ENCODE measurements at regions not wholly inside any gene's neighbourhood (a gene's known extent, or its start where the extent isn't known, plus 50 kb on each side); places are given as distances from the start of the nearest gene placed in this dataset.

- no peaks in the 10 kb centered on the region for H3K9me3 ChIP-seq
- no peaks in the 10 kb centered on the region for H3K4me1 ChIP-seq
- intact Hi-C loops (cut with DNase I) = no loop called here
- no peak overlapping the region for H3K4me3 ChIP-seq
- H3K27ac ChIP-seq = no peak overlapping the region
- ATAC-seq (no peak), DNase-seq (no peak)
- H3K27me3 ChIP-seq = peaks cover 0 to 7% (median 0%) of the 10 kb centered on the region in 9 donors
- 68 to 71% (median 70%) methylated on average over 2 of the region's 2 CpGs for WGBS, 4 donors
- H3K36me3 ChIP-seq = no peaks in the 10 kb centered on the region
- TF ChIP-seq, protein P1, sequence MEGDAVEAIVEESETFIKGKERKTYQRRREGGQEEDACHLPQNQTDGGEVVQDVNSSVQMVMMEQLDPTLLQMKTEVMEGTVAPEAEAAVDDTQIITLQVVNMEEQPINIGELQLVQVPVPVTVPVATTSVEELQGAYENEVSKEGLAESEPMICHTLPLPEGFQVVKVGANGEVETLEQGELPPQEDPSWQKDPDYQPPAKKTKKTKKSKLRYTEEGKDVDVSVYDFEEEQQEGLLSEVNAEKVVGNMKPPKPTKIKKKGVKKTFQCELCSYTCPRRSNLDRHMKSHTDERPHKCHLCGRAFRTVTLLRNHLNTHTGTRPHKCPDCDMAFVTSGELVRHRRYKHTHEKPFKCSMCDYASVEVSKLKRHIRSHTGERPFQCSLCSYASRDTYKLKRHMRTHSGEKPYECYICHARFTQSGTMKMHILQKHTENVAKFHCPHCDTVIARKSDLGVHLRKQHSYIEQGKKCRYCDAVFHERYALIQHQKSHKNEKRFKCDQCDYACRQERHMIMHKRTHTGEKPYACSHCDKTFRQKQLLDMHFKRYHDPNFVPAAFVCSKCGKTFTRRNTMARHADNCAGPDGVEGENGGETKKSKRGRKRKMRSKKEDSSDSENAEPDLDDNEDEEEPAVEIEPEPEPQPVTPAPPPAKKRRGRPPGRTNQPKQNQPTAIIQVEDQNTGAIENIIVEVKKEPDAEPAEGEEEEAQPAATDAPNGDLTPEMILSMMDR (IDR thresholded peaks at IDR 0.05) = no peak
- TF ChIP-seq POLR2A (IDR thresholded peaks at IDR 0.05) = no peak
Observed at GRCh38 chr2:175620106-175620505, 382.0 kb downstream of the LNPK start.

GRCh38 chr2:175619179-175620045 is 382.7 kb downstream of the LNPK start:
- TF ChIP-seq, protein P1 (IDR thresholded peaks at IDR 0.05) = no peak
- TF ChIP-seq POLR2A (IDR thresholded peaks at IDR 0.05) = no peak
- H3K27me3 ChIP-seq = peaks cover 0 to 7% (median 0%) of the 10 kb centered on the region in 9 donors
- H3K4me3 ChIP-seq = no peak overlapping the region
- no peaks in the 10 kb centered on the region for H3K9me3 ChIP-seq
- no peaks in the 10 kb centered on the region for H3K36me3 ChIP-seq
- intact Hi-C loops (cut with DNase I) = no loop called here
- no peak overlapping the region for H3K27ac ChIP-seq
- ATAC-seq (no peak), DNase-seq (no peak)
- WGBS, 4 donors = 67 to 83% (median 76%) methylated on average over 2 of the region's 2 CpGs
- no peaks in the 10 kb centered on the region for H3K4me1 ChIP-seq

- TF ChIP-seq POLR2A (IDR thresholded peaks at IDR 0.05) = no peak
- TF ChIP-seq, protein P1 (IDR thresholded peaks at IDR 0.05) = no peak
- intact Hi-C loops (cut with DNase I) = no loop called here
- Histone ChIP-seq H3K4me3 (no peak overlapping the region), H3K27me3 (peaks cover 0 to 5% (median 0%) of the 10 kb centered on the region in 9 donors), H3K36me3 (no peaks in the 10 kb centered on the region), H3K4me1 (no peaks in the 10 kb centered on the region), H3K27ac (no peak overlapping the region), H3K9me3 (no peaks in the 10 kb centered on the region)
- DNase-seq (no peak), ATAC-seq (no peak)
- WGBS, 4 donors = 61 to 80% (median 71%) methylated on average over 6 of the region's 6 CpGs
Observed at GRCh38 chr2:175612280-175612679, 389.8 kb downstream of the LNPK start.

DNA sequence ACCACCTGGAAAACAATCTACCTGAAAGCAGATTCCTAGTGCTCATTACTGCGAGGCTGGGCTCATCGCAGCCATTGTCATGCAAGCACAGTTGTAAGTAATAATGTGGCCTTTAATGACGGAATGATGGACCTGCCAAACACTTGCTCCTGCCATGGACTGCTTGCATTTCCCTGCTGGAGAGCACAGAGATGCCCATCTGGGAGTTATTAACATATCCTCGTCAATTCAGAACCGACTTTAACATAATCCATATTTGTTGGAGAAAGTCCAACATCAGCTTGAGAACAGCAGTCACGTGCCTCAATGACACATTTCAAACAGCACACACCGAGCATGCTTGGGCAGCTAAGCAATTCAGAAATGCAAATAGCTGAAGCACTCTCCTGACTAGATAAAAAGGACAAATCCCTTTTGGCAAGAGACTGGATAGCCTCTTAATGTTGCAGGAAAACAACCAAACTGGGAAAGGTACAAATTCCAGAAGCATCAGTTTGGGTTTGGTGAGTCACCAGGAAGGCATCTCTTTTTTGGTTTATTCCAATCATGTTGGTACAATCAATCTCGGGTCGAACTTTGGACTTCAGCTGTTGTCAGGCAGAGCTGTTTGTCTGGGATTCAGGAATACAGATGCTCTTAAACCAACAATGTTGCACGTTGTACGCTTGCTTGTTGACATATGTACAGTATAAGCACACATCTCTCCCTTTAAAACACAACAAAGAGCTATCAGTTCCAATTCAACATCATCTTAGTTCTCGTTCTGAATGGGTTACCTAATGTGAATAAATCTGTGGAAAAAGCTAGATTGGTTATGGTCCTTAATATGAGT is 395.8 kb downstream of the LNPK start:
- TF ChIP-seq, protein P1 (IDR thresholded peaks at IDR 0.05) = no peak
- no peak for TF ChIP-seq POLR2A (IDR thresholded peaks at IDR 0.05)
- Histone ChIP-seq H3K27me3 (peaks cover 0 to 5% (median 0%) of the 10 kb centered on the region in 9 donors), H3K9me3 (no peaks in the 10 kb centered on the region), H3K4me3 (no peak overlapping the region), H3K27ac (no peak overlapping the region), H3K36me3 (no peaks in the 10 kb centered on the region), H3K4me1 (no peaks in the 10 kb centered on the region)
- DNase-seq (no peak), ATAC-seq (no peak)
- intact Hi-C loops (cut with DNase I) = no loop called here
- WGBS, 4 donors = 57 to 67% (median 60%) methylated on average over 12 of the region's 12 CpGs
